ENCODE measurements at regions not wholly inside any gene's neighbourhood (a gene's known extent, or its start where the extent isn't known, plus 50 kb on each side); places are given as distances from the start of the nearest gene placed in this dataset.

DNA sequence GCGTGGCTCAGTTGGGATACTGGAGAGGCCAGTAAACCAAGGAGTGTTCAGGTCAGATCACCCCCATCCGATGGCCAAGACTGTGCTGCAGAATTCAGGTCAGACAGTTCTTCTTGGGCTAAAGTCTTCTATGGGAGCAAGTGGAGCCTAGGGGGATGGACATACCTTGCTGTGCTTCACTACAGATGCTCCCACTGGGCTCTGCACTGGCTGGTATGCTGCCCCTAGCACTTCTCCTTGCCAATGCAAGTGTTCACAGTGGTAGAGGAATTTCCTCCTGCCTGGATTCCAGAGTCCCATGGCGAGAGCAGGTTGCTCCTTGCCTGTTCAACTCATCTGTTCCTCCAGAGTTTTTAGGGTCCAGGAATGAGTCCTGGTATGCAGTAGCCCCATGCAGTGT, 134.2 kb upstream of the EDIL3 start:
- DNase-seq (ENCODE audit: low read depth, low spot score) (no peak), FAIRE-seq (no peak), ATAC-seq (no peak)
- H3K27me3 ChIP-seq (replicated peaks in 1 of 2; ENCODE audit: control insufficient read depth in 2 of 2, insufficient read depth in 2 of 2, low read length in 1 of 2), result no peaks in the 10 kb centered on the region
- no peak overlapping the region for H3K27ac ChIP-seq (ENCODE audit: control insufficient read depth, insufficient read depth)
- CTCF ChIA-PET, result no interaction called here
- no peaks in the 10 kb centered on the region for H3K79me2 ChIP-seq (ENCODE audit: control insufficient read depth, insufficient read depth, low read length)
- no peak overlapping the region for H3K4me3 ChIP-seq
- BruUV-seq (replicated peaks), result no TSS peak
- no peaks in the 10 kb centered on the region for H3K9me3 ChIP-seq (replicated peaks; ENCODE audit: control insufficient read depth, insufficient read depth, low read length)
- no peaks in the 10 kb centered on the region for H3K4me1 ChIP-seq (ENCODE audit: control insufficient read depth, insufficient read depth, low read length)
- 0% methylated on average over 3 of the region's 3 CpGs for WGBS (ENCODE audit: insufficient coverage, insufficient replicate concordance, low lambda C conversion rate, missing lambda C conversion rate)
- H4K20me1 ChIP-seq (ENCODE audit: control insufficient read depth, insufficient read depth), result no peaks in the 10 kb centered on the region
- no peaks in the 10 kb centered on the region for H3K36me3 ChIP-seq (ENCODE audit: control insufficient read depth in 2 of 2, insufficient read depth in 2 of 2, low read length in 1 of 2)
- no peak overlapping the region for H2AFZ ChIP-seq (ENCODE audit: control insufficient read depth, low read depth, low read length)
- in situ Hi-C loops (cut with MboI) (no loop called here), intact Hi-C loops (cut with micrococcal nuclease; ENCODE audit: unreplicated experiment) (no loop called here)
- no peak overlapping the region for H3K9ac ChIP-seq (ENCODE audit: control insufficient read depth, insufficient read depth, low read length)
- SMC1A ChIA-PET (ENCODE audit: uncharacterized antibody, unreplicated experiment), result no interaction called here
- H3K4me2 ChIP-seq (ENCODE audit: control insufficient read depth, insufficient read depth), result no peak overlapping the region
- POLR2A ChIA-PET, result no interaction called here
- RAD21 ChIA-PET (ENCODE audit: unreplicated experiment), result no interaction called here
- TF ChIP-seq POLR2A (IDR thresholded peaks at IDR 0.05; ENCODE audit: low read depth, low read length) (no peak), SIN3A (IDR thresholded peaks at IDR 0.05; ENCODE audit: low read depth, low read length) (no peak), IKZF1 (conservative IDR thresholded peaks at IDR 0.05) (no peak), ATF3 (IDR thresholded peaks at IDR 0.05; ENCODE audit: borderline replicate concordance, extremely low read depth, low read depth, low read length) (no peak), CHD4 (IDR thresholded peaks at IDR 0.05) (no peak), STAT1 (conservative IDR thresholded peaks at IDR 0.05) (no peak), BCL3 (IDR thresholded peaks at IDR 0.05; ENCODE audit: borderline replicate concordance, insufficient read depth, low read depth, low read length, poor library complexity, severe bottlenecking) (no peak), GABPA (IDR thresholded peaks at IDR 0.05; ENCODE audit: low read depth) (no peak)
- TF ChIP-seq, protein P1, sequence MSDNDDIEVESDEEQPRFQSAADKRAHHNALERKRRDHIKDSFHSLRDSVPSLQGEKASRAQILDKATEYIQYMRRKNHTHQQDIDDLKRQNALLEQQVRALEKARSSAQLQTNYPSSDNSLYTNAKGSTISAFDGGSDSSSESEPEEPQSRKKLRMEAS (IDR thresholded peaks at IDR 0.05; ENCODE audit: low read depth, low read length), result no peak
- TF ChIP-seq, protein P2, sequence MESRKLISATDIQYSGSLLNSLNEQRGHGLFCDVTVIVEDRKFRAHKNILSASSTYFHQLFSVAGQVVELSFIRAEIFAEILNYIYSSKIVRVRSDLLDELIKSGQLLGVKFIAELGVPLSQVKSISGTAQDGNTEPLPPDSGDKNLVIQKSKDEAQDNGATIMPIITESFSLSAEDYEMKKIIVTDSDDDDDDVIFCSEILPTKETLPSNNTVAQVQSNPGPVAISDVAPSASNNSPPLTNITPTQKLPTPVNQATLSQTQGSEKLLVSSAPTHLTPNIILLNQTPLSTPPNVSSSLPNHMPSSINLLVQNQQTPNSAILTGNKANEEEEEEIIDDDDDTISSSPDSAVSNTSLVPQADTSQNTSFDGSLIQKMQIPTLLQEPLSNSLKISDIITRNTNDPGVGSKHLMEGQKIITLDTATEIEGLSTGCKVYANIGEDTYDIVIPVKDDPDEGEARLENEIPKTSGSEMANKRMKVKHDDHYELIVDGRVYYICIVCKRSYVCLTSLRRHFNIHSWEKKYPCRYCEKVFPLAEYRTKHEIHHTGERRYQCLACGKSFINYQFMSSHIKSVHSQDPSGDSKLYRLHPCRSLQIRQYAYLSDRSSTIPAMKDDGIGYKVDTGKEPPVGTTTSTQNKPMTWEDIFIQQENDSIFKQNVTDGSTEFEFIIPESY (IDR thresholded peaks at IDR 0.05), result no peak
